Endodermal cell (in vitro differentiated cells): ENCODE measurements at regions not wholly inside any gene's neighbourhood (a gene's known extent, or its start where the extent isn't known, plus 50 kb on each side); places are given as distances from the start of the nearest gene placed in this dataset.

Experiments
- DNase-seq: peaks from one replicate; pipeline ENCODE4 v3.0.0-alpha.2; 2017
- H3K27ac ChIP-seq: 2 replicates; pipeline ENCODE4 v1.5.1; 2013; ENCODE audit warnings: mild to moderate bottlenecking, low read depth, low read length, moderate library complexity
- H3K27me3 ChIP-seq: 2 replicates; pipeline ENCODE4 v1.6.1; 2013; ENCODE audit warnings: mild to moderate bottlenecking, low read length, moderate library complexity; ENCODE audit not compliant: insufficient read depth, control insufficient read depth, poor library complexity, severe bottlenecking
- H3K36me3 ChIP-seq: 2 replicates; pipeline ENCODE4 v1.7.0; 2013; ENCODE audit warnings: mild to moderate bottlenecking, low read length, moderate library complexity; ENCODE audit not compliant: control insufficient read depth, insufficient read depth
- H3K4me1 ChIP-seq: one replicate; pipeline ENCODE4 v1.7.0; 2013; ENCODE audit warnings: low read length; ENCODE audit not compliant: control insufficient read depth, insufficient read depth
- H3K4me3 ChIP-seq: 2 replicates; pipeline ENCODE4 v1.5.1; 2013; ENCODE audit warnings: mild to moderate bottlenecking, low read length, moderate library complexity
- H3K9ac ChIP-seq: 2 replicates; pipeline ENCODE4 v1.6.1; 2013; ENCODE audit warnings: mild to moderate bottlenecking, low read length, moderate library complexity; ENCODE audit not compliant: poor library complexity, severe bottlenecking; ENCODE audit errors: extremely low read depth
- H3K9me3 ChIP-seq: 2 replicates; pipeline ENCODE4 v1.6.1; 2013; ENCODE audit warnings: mild to moderate bottlenecking, low read length, moderate library complexity; ENCODE audit not compliant: control insufficient read depth
- H3K27ac Mint-ChIP-seq: 2 replicates; pipeline ENCODE4 v1.8.0; 2020; ENCODE audit warnings: mixed read lengths
- H3K27me3 Mint-ChIP-seq: 2 replicates; pipeline ENCODE4 v1.8.0; 2021; ENCODE audit warnings: mild to moderate bottlenecking, mixed read lengths; ENCODE audit not compliant: insufficient read depth
- H3K36me3 Mint-ChIP-seq: 2 replicates; pipeline ENCODE4 v1.8.0; 2020; ENCODE audit warnings: low read depth, mixed read lengths
- H3K4me1 Mint-ChIP-seq: 2 replicates; pipeline ENCODE4 v1.8.0; 2020; ENCODE audit warnings: mixed read lengths
- H3K4me3 Mint-ChIP-seq: 2 replicates; pipeline ENCODE4 v1.8.0; 2020; ENCODE audit warnings: mild to moderate bottlenecking, moderate library complexity, mixed read lengths
- H3K9me3 Mint-ChIP-seq: 2 replicates; pipeline ENCODE4 v1.8.0; 2020; ENCODE audit warnings: mild to moderate bottlenecking, mixed read lengths
- CTCF ChIP-seq: fragments of 200-600 bp; sonication (generic); conservative IDR thresholded peaks from 2 replicates; pipeline ENCODE4 v1.5.0; 2021; ENCODE audit warnings: antibody characterized with exemption, mild to moderate bottlenecking
- WGBS, 2 experiments: methylation state at CpG; one replicate each; pipeline versions ENCODE4 v1.1.5 to v1.1.7; 2013; ENCODE audit warnings: missing lambda C conversion rate in 2 of 2, mixed read lengths in 1 of 2; ENCODE audit not compliant: insufficient coverage in 1 of 2, insufficient read length in 1 of 2; 5-methylcytosine and 5-hydroxymethylcytosine counted together

DNA sequence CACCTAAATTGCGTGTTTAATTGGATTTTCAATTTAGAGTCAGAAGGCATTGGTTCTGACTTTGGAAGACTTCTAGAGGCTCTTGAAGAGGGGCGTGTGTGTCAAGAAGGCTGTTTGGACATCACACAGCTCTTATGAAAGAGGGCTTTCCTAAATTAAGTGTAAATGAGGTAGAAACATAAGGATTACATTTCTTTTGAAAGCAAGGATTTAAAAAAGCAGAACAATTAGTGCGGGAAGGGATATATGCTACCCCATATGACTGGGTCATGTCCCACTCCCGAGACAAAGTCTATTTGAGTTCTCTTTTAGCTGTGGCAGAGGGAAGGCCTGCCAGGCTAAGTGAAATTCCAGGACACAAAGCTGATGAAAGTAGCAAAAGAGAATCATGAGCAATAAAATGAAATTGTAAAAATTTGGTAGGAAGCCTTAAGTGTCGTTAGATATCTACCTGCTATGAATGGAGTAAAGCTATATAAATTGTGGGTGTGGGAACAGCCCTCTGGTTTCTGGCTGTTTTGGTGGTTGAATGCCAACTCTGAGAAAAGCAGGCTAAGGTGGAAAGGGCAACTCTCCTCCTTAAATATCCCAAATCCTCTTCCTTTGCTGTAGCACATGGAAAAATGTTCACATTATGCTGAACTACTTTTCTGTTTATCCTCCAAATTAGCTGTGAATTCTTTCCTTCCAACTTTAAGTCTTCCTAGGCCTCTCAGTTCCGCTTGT lies 100.6 kb upstream of the TSC22D2 start:
- peaks cover 2% of the 10 kb centered on the region for H3K4me1 ChIP-seq
- H3K4me3 ChIP-seq: no peak overlapping the region
- no peaks in the 10 kb centered on the region for H3K36me3 ChIP-seq
- no peaks in the 10 kb centered on the region for H3K27me3 Mint-ChIP-seq
- TF ChIP-seq CTCF: no peak
- H3K9ac ChIP-seq: no peak overlapping the region
- no peaks in the 10 kb centered on the region for H3K36me3 Mint-ChIP-seq
- no peak overlapping the region for H3K27ac ChIP-seq
- no peaks in the 10 kb centered on the region for H3K9me3 Mint-ChIP-seq
- DNase-seq: no peak
- WGBS, 2 experiments: 93 to 95% methylated on average over 4 to 6 of the region's 6 CpGs
- H3K27ac Mint-ChIP-seq: no peak overlapping the region
- H3K27me3 ChIP-seq: no peaks in the 10 kb centered on the region
- H3K4me1 Mint-ChIP-seq: no peaks in the 10 kb centered on the region
- H3K9me3 ChIP-seq: no peaks in the 10 kb centered on the region
- no peak overlapping the region for H3K4me3 Mint-ChIP-seq

DNA sequence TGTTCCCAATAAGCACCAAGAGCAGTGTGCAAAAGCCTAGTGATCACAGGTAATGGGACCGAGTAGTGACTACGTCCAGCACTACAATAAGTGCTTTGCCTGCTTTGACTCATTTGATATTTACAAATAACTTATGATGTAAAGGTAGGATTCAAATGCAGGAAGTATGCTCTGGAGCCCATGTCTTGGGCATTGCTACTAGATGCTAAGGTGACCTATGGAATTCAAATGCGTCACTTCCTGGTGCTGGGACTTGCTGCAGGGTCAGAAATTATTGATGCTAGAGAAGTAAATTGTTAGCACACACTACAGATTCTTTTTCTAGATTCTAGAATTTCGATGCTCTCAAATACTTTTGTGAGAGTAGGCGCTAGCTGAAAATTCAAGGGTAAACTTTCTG lies 101.2 kb upstream of the TSC22D2 start:
- Histone ChIP-seq H3K4me3 (no peak overlapping the region), H3K4me1 (peaks cover 2% of the 10 kb centered on the region), H3K36me3 (no peaks in the 10 kb centered on the region), H3K9me3 (no peaks in the 10 kb centered on the region), H3K27ac (no peak overlapping the region), H3K9ac (no peak overlapping the region), H3K27me3 (no peaks in the 10 kb centered on the region)
- 74 to 79% methylated on average over 5 of the region's 5 CpGs for WGBS, 2 experiments
- no peak for DNase-seq
- Mint-ChIP-seq H3K4me3 (no peak overlapping the region), H3K27ac (no peak overlapping the region), H3K4me1 (no peaks in the 10 kb centered on the region), H3K9me3 (no peaks in the 10 kb centered on the region), H3K36me3 (no peaks in the 10 kb centered on the region), H3K27me3 (no peaks in the 10 kb centered on the region)
- no peak for TF ChIP-seq CTCF

- no peaks in the 10 kb centered on the region for H3K9me3 ChIP-seq
- Mint-ChIP-seq H3K4me1 (no peaks in the 10 kb centered on the region), H3K4me3 (no peak overlapping the region), H3K27me3 (no peaks in the 10 kb centered on the region), H3K36me3 (no peaks in the 10 kb centered on the region), H3K9me3 (no peaks in the 10 kb centered on the region), H3K27ac (no peak overlapping the region)
- H3K27me3 ChIP-seq: no peaks in the 10 kb centered on the region
- H3K36me3 ChIP-seq: no peaks in the 10 kb centered on the region
- peaks cover 2% of the 10 kb centered on the region for H3K4me1 ChIP-seq
- no peak overlapping the region for H3K9ac ChIP-seq
- 81 to 86% methylated on average over 2 to 3 of the region's 3 CpGs for WGBS, 2 experiments
- no peak overlapping the region for H3K4me3 ChIP-seq
- TF ChIP-seq CTCF: no peak
- no peak for DNase-seq
- H3K27ac ChIP-seq: no peak overlapping the region
These were observed 102.0 kb upstream of the TSC22D2 start for GRCh38 chr3:150306083-150306482.
